HEK293T (cell line): ENCODE measurements at regions not wholly inside any gene's neighbourhood (a gene's known extent, or its start where the extent isn't known, plus 50 kb on each side); places are given as distances from the start of the nearest gene placed in this dataset.

Source experiments
- ELF4 ChIP-seq: fragments of 450-650 bp; IDR thresholded peaks from 2 replicates; pipeline ENCODE4 v1.6.1; 2017; ENCODE audit warnings: antibody characterized with exemption
- FOXA1 ChIP-seq: fragments of 450-650 bp; IDR thresholded peaks from 2 replicates; pipeline ENCODE4 v1.6.1; 2016; ENCODE audit warnings: mild to moderate bottlenecking
- FOXK2 ChIP-seq: fragments of 450-650 bp; IDR thresholded peaks from 2 replicates; pipeline ENCODE4 v1.6.1; 2016; ENCODE audit warnings: mild to moderate bottlenecking
- FOXM1 ChIP-seq: fragments of 450-650 bp; IDR thresholded peaks from 2 replicates; pipeline ENCODE4 v1.6.1; 2017; ENCODE audit warnings: mild to moderate bottlenecking, borderline replicate concordance
- L3MBTL2 ChIP-seq: fragments of 450-650 bp; conservative IDR thresholded peaks from 2 replicates; pipeline ENCODE4 v1.6.1; 2016; ENCODE audit warnings: mild to moderate bottlenecking
- LEF1 ChIP-seq: fragments of 450-650 bp; IDR thresholded peaks from 2 replicates; pipeline ENCODE4 v1.6.1; 2017; ENCODE audit warnings: mild to moderate bottlenecking, borderline replicate concordance
- SP1 ChIP-seq: fragments of 450-650 bp; IDR thresholded peaks from 2 replicates; pipeline ENCODE4 v1.6.1; 2017
- SUZ12 ChIP-seq: fragments of 450-650 bp; IDR thresholded peaks from 2 replicates; pipeline ENCODE4 v1.6.1; 2016; ENCODE audit warnings: mild to moderate bottlenecking
- TARDBP ChIP-seq: fragments of 450-650 bp; IDR thresholded peaks from 2 replicates; pipeline ENCODE4 v1.6.1; 2016
- ZNF384 ChIP-seq: fragments of 450-650 bp; IDR thresholded peaks from 2 replicates; pipeline ENCODE4 v1.6.1; 2016
- TF ChIP-seq, protein P1 (sequence below): fragments of 450-650 bp; IDR thresholded peaks from 2 replicates; pipeline ENCODE4 v1.6.1; 2016

DNA sequence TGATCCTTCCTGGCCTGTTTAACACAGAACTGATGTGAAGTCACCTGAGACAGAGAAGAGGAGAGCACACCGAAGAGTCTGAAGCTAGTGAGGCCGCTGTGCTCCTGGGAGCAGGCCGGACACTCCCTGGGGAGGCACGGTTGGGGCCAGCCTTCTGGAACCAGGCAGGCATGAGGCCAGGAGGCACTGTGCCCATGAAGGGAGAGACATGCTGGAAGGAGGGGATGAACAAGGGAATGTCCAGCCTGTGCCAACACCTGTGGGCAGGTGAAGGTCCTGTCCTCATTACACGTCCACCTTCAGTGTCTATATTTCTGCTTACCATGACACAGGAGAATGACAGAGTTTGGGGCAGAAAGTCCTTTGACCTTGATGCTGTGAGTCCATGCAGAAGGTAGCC is 183.8 kb upstream of the S1PR3 start:
- TF ChIP-seq L3MBTL2 (no peak), ELF4 (no peak), ZNF384 (no peak), FOXA1 (no peak), SUZ12 (no peak), FOXM1 (no peak), LEF1 (no peak), SP1 (no peak), TARDBP (no peak), FOXK2 (no peak)
- TF ChIP-seq, protein P1, sequence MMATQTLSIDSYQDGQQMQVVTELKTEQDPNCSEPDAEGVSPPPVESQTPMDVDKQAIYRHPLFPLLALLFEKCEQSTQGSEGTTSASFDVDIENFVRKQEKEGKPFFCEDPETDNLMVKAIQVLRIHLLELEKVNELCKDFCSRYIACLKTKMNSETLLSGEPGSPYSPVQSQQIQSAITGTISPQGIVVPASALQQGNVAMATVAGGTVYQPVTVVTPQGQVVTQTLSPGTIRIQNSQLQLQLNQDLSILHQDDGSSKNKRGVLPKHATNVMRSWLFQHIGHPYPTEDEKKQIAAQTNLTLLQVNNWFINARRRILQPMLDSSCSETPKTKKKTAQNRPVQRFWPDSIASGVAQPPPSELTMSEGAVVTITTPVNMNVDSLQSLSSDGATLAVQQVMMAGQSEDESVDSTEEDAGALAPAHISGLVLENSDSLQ: no peak
